HEK293 (cell line): ENCODE measurements at regions not wholly inside any gene's neighbourhood (a gene's known extent, or its start where the extent isn't known, plus 50 kb on each side); places are given as distances from the start of the nearest gene placed in this dataset.

Experiments used
- CTCF ChIA-PET: fragments of 350-600 bp; formaldehyde crosslinking; extraction: SDS; loops from one replicate; lab custom pipeline; 2021; ENCODE audit warnings: antibody characterized with exemption; lab: Yijun Ruan, JAX
- POLR2A ChIA-PET: fragments of 300-600 bp; formaldehyde crosslinking; extraction: SDS; loops from one replicate; lab custom pipeline; 2020; ENCODE audit warnings: antibody characterized with exemption, inconsistent platforms; lab: Yijun Ruan, JAX
- H3K27ac ChIP-seq: fragments of 200-500 bp; sonication (Bioruptor generic); 2 replicates; pipeline ENCODE4 v1.5.1; 2014; ENCODE audit warnings: low read depth, low read length, control low read depth, inconsistent platforms; ENCODE audit errors: extremely low read depth
- H3K36me3 ChIP-seq, 2 experiments: fragments of 200-500 bp in 1 of 2; sonication (Bioruptor generic) in 1 of 2; 1 replicate in 1 of 2; 2 replicates in 1 of 2; pipeline ENCODE4 v1.5.1; 2014 to 2017; ENCODE audit warnings: inconsistent platforms in 2 of 2, low read length in 2 of 2; ENCODE audit not compliant: control insufficient read depth in 2 of 2, insufficient read depth in 1 of 2
- H3K4me1 ChIP-seq: fragments of 200-500 bp; sonication (Bioruptor generic); 2 replicates; pipeline ENCODE4 v1.5.1; 2014; ENCODE audit warnings: mild to moderate bottlenecking, low read length, inconsistent platforms; ENCODE audit not compliant: control insufficient read depth, insufficient read depth
- H3K4me3 ChIP-seq: 2 replicates; pipeline ENCODE4 v1.5.1; 2011; ENCODE audit warnings: low read depth, mild to moderate bottlenecking, control low read depth, low read length, moderate library complexity
- H3K9me3 ChIP-seq: fragments of 200-500 bp; sonication (Bioruptor generic); 2 replicates; pipeline ENCODE4 v1.5.1; 2014; ENCODE audit warnings: low read depth, low read length, inconsistent platforms; ENCODE audit not compliant: control insufficient read depth, insufficient read depth
- AEBP2 ChIP-seq: fragments of 450-650 bp; formaldehyde crosslinking; IDR thresholded peaks from 2 replicates; pipeline ENCODE4 v1.5.1; 2016; ENCODE audit warnings: missing biosample characterization, missing genetic modification characterization, borderline replicate concordance
- BCL6B ChIP-seq: fragments of 450-650 bp; formaldehyde crosslinking; IDR thresholded peaks from 2 replicates; pipeline ENCODE4 v1.5.1; 2017; ENCODE audit warnings: missing biosample characterization, missing genetic modification characterization
- GLI4 ChIP-seq: fragments of 450-650 bp; formaldehyde crosslinking; IDR thresholded peaks from 2 replicates; pipeline ENCODE4 v1.5.1; 2016; ENCODE audit warnings: missing biosample characterization, missing genetic modification characterization
- RBAK ChIP-seq: fragments of 450-650 bp; formaldehyde crosslinking; IDR thresholded peaks from 2 replicates; pipeline ENCODE4 v1.5.1; 2016; ENCODE audit warnings: missing biosample characterization, missing genetic modification characterization
- TSHZ1 ChIP-seq: fragments of 450-650 bp; formaldehyde crosslinking; IDR thresholded peaks from 2 replicates; pipeline ENCODE4 v1.5.1; 2016; ENCODE audit warnings: missing biosample characterization, missing genetic modification characterization, borderline replicate concordance
- TF ChIP-seq, protein P1 (sequence below): fragments of 450-650 bp; formaldehyde crosslinking; IDR thresholded peaks from 2 replicates; pipeline ENCODE4 v1.5.1; 2016; ENCODE audit warnings: missing biosample characterization, missing genetic modification characterization
- TF ChIP-seq, protein P2 (sequence below): fragments of 450-650 bp; formaldehyde crosslinking; conservative IDR thresholded peaks from 2 replicates; pipeline ENCODE4 v1.5.1; 2016; ENCODE audit warnings: low read depth, missing biosample characterization, missing genetic modification characterization
- TF ChIP-seq, protein P3 (sequence below): fragments of 450-650 bp; formaldehyde crosslinking; IDR thresholded peaks from 2 replicates; pipeline ENCODE4 v1.5.1; 2017; ENCODE audit warnings: missing biosample characterization, missing genetic modification characterization

- TF ChIP-seq, protein P1, sequence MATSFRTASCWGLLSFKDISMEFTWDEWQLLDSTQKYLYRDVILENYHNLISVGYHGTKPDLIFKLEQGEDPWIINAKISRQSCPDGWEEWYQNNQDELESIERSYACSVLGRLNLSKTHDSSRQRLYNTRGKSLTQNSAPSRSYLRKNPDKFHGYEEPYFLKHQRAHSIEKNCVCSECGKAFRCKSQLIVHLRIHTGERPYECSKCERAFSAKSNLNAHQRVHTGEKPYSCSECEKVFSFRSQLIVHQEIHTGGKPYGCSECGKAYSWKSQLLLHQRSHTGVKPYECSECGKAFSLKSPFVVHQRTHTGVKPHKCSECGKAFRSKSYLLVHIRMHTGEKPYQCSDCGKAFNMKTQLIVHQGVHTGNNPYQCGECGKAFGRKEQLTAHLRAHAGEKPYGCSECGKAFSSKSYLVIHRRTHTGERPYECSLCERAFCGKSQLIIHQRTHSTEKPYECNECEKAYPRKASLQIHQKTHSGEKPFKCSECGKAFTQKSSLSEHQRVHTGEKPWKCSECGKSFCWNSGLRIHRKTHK (tag by site-specific recombination) = no peak
These were observed 73.7 kb upstream of the STK32A start (continued) for GRCh38 chr5:147160902-147161700.

- Histone ChIP-seq H3K4me3 (no peak overlapping the region), H3K4me1 (no peaks in the 10 kb centered on the region), H3K36me3 (no peaks in the 10 kb centered on the region), H3K9me3 (no peaks in the 10 kb centered on the region), H3K27ac (no peak overlapping the region)
- TF ChIP-seq BCL6B (tag by site-specific recombination) = no peak
- no peak for TF ChIP-seq AEBP2 (tag by site-specific recombination)
- no peak for TF ChIP-seq RBAK (tag by site-specific recombination)
- TF ChIP-seq GLI4 (tag by site-specific recombination) = no peak
- no peak for TF ChIP-seq TSHZ1
- TF ChIP-seq, protein P2, sequence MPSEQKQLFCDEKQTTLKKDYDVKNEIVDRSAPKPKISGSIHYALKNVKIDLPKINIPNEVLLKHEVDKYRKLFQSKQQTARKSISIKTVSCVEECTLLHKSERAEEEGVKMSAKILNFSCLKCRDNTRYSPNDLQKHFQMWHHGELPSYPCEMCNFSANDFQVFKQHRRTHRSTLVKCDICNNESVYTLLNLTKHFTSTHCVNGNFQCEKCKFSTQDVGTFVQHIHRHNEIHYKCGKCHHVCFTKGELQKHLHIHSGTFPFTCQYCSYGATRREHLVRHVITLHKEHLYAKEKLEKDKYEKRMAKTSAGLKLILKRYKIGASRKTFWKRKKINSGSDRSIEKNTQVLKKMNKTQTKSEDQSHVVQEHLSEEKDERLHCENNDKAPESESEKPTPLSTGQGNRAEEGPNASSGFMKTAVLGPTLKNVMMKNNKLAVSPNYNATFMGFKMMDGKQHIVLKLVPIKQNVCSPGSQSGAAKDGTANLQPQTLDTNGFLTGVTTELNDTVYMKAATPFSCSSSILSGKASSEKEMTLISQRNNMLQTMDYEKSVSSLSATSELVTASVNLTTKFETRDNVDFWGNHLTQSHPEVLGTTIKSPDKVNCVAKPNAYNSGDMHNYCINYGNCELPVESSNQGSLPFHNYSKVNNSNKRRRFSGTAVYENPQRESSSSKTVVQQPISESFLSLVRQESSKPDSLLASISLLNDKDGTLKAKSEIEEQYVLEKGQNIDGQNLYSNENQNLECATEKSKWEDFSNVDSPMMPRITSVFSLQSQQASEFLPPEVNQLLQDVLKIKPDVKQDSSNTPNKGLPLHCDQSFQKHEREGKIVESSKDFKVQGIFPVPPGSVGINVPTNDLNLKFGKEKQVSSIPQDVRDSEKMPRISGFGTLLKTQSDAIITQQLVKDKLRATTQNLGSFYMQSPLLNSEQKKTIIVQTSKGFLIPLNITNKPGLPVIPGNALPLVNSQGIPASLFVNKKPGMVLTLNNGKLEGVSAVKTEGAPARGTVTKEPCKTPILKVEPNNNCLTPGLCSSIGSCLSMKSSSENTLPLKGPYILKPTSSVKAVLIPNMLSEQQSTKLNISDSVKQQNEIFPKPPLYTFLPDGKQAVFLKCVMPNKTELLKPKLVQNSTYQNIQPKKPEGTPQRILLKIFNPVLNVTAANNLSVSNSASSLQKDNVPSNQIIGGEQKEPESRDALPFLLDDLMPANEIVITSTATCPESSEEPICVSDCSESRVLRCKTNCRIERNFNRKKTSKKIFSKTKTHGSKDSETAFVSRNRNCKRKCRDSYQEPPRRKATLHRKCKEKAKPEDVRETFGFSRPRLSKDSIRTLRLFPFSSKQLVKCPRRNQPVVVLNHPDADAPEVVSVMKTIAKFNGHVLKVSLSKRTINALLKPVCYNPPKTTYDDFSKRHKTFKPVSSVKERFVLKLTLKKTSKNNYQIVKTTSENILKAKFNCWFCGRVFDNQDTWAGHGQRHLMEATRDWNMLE (tag by site-specific recombination) = no peak
- TF ChIP-seq, protein P3, sequence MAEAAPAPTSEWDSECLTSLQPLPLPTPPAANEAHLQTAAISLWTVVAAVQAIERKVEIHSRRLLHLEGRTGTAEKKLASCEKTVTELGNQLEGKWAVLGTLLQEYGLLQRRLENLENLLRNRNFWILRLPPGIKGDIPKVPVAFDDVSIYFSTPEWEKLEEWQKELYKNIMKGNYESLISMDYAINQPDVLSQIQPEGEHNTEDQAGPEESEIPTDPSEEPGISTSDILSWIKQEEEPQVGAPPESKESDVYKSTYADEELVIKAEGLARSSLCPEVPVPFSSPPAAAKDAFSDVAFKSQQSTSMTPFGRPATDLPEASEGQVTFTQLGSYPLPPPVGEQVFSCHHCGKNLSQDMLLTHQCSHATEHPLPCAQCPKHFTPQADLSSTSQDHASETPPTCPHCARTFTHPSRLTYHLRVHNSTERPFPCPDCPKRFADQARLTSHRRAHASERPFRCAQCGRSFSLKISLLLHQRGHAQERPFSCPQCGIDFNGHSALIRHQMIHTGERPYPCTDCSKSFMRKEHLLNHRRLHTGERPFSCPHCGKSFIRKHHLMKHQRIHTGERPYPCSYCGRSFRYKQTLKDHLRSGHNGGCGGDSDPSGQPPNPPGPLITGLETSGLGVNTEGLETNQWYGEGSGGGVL (tag by site-specific recombination) = no peak
- ChIA-PET POLR2A (no interaction called here), CTCF (interaction anchor here (1.1 kb wide), 1 partner anchor 26 kb away, joined by 3 read pairs; no protein-coding TSS in a partner anchor)
These were observed 72.1 kb upstream of the STK32A start for GRCh38 chr5:147162740-147163139.
